Esophagus squamous epithelium (tissue), 4 donors: ENCODE measurements at regions not wholly inside any gene's neighbourhood (a gene's known extent, or its start where the extent isn't known, plus 50 kb on each side); places are given as distances from the start of the nearest gene placed in this dataset.

ENCODE experiments used
- POLR2A ChIP-seq, 4 donors: fragments of 450-650 bp; IDR thresholded peaks; one replicate each; pipeline ENCODE4 v1.6.1; 2017; ENCODE audit warnings: antibody characterized with exemption in 4 of 4, mild to moderate bottlenecking in 4 of 4, moderate library complexity in 3 of 4
- TF ChIP-seq, protein P1 (sequence below), 6 experiments: fragments of 450-650 bp in 4 of 6; fragments of 200-600 bp in 2 of 6; sonication (generic) in 2 of 6; IDR thresholded peaks; one replicate each; pipeline ENCODE4 v1.5.1; 2016 to 2019; ENCODE audit warnings: antibody characterized with exemption in 6 of 6, mild to moderate bottlenecking in 4 of 6, moderate library complexity in 4 of 6

DNA sequence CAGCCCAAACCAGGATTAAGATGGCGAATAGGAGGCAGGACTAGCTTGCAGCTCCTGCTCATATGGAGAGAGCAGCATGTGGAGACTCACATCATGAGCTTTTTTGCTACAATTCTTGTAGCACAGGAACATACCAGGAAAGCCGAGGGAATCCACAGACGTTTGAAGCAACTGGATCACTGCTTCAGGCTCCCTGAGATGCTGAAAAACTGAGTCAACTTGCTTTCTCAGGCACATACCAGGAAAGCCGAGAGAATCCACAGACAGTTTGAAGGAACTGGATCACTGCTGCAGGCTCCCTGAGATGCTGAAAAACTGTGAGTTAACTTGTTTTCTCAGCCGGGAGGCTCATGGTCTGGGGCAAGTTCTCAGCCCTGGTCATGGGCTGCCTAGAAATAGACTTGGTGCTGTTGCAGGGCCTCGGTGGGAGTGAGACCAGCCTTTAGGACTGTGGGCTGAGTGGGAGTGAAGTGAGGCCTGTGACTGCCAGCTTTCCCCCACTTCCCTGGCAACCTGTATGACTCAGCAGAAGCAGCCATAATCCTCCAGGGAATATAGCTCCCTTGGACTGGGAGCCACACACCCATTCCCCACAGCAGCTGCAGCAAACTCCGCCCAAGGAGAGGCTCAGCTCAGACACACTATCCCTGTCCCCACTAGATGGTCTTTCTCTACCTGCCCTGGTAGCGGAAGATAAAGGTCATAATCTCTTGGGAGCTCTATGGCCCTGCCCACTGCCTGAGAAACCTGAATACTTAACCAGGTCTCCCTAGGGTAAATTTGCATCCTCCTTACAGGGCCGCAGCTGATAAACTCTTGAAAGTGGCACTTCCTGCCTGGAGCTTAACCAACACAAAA is 51.9 kb upstream of the PFN2 start:
- TF ChIP-seq, protein P1, sequence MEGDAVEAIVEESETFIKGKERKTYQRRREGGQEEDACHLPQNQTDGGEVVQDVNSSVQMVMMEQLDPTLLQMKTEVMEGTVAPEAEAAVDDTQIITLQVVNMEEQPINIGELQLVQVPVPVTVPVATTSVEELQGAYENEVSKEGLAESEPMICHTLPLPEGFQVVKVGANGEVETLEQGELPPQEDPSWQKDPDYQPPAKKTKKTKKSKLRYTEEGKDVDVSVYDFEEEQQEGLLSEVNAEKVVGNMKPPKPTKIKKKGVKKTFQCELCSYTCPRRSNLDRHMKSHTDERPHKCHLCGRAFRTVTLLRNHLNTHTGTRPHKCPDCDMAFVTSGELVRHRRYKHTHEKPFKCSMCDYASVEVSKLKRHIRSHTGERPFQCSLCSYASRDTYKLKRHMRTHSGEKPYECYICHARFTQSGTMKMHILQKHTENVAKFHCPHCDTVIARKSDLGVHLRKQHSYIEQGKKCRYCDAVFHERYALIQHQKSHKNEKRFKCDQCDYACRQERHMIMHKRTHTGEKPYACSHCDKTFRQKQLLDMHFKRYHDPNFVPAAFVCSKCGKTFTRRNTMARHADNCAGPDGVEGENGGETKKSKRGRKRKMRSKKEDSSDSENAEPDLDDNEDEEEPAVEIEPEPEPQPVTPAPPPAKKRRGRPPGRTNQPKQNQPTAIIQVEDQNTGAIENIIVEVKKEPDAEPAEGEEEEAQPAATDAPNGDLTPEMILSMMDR (IDR thresholded peaks at IDR 0.05): no peak
- TF ChIP-seq POLR2A (IDR thresholded peaks at IDR 0.05): no peak
